GM18858 (cell line): ENCODE measurements at regions not wholly inside any gene's neighbourhood (a gene's known extent, or its start where the extent isn't known, plus 50 kb on each side); places are given as distances from the start of the nearest gene placed in this dataset.
A peak's percentile ranks its signal among the peaks of the same experiment; 100 is the strongest.

Experiments
- ATAC-seq: cut with Tn5 transposase; IDR thresholded peaks from one replicate; pipeline ENCODE4 v1.9.1; 2021; ENCODE audit not compliant: unreplicated experiment

- peak; percentile 89 for ATAC-seq
Measured at GRCh38 chr7:140242057-140243031, 65.6 kb upstream of the KDM7A start.

GRCh38 chr7:140239653-140239935, 62.8 kb upstream of the KDM7A start:
- no peak for ATAC-seq

GRCh38 chr7:140238778-140239652, 62.2 kb upstream of the KDM7A start:
- no peak for ATAC-seq

GRCh38 chr7:140237390-140237789, 60.6 kb upstream of the KDM7A start:
- no peak for ATAC-seq

GRCh38 chr7:140236626-140237025, 59.8 kb upstream of the KDM7A start:
- no peak for ATAC-seq

GRCh38 chr7:140235114-140235513, 58.3 kb upstream of the KDM7A start:
- ATAC-seq, result no peak

- ATAC-seq, result peak; percentile 44
Measured at GRCh38 chr7:140232957-140233917, 56.5 kb upstream of the KDM7A start.

GRCh38 chr7:140231771-140232491, 55.1 kb upstream of the KDM7A start:
- no peak for ATAC-seq

- ATAC-seq, result no peak
Measured at GRCh38 chr7:140230861-140231770, 54.3 kb upstream of the KDM7A start.

GRCh38 chr7:140230516-140230860, 53.7 kb upstream of the KDM7A start:
- ATAC-seq, result no peak

- ATAC-seq, result no peak
Measured at GRCh38 chr7:140229591-140230515, 53.1 kb upstream of the KDM7A start.

GRCh38 chr7:140229101-140229525, 52.3 kb upstream of the KDM7A start:
- ATAC-seq, result no peak
